NCI-H1092 (cell line): ENCODE measurements at regions not wholly inside any gene's neighbourhood (a gene's known extent, or its start where the extent isn't known, plus 50 kb on each side); places are given as distances from the start of the nearest gene placed in this dataset.
"Not testable (repeated sequence)": the region's sequence is repeated elsewhere in the genome, so short reads cannot be mapped to it uniquely, and the experiment has no call there.

Experiments used
- DNase-seq: peaks from one replicate; lab custom pipeline; 2025; lab: John Stamatoyannopoulos, UW

DNA sequence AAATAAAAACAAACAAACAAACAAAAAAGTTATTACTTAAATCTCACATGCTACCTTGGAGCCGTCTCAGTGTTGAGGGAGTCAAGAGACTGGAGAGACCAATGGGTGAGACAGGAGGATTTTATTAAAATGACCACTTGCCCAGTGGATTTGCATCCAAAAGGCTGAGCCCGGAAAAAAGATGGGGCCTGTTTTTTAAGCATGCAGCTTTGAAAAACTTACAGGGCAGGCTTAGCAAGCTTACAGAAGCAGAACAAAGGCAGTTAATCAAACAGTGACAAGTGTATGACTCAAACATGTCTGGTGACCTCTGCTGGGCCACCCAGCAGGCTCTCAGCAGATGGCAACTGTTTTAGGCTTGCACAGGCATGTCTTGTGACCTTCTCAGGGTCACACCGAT, 82.5 kb downstream of the POTEH start:
- DNase-seq = not testable (repeated sequence)

DNA sequence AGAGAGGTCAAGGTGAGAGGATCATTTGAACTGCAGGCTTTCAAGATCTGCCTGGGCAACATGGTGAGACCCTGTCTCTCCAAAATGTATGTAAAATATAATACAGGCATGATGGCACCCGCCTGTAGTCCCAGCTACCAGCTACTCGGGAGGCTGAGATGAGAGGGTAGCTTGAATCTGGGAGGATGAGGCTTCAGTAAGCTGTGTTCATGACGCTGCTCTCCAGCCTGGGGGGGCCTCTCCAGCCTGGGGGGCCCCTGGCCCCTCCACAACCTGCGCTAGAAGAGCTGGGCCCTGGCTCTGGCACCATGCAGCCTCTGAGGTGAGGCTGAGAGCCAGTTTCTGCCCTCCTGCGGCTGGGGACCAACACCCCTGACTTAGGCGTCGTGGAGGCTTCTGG, 85.3 kb downstream of the POTEH start:
- not testable (repeated sequence) for DNase-seq

DNA sequence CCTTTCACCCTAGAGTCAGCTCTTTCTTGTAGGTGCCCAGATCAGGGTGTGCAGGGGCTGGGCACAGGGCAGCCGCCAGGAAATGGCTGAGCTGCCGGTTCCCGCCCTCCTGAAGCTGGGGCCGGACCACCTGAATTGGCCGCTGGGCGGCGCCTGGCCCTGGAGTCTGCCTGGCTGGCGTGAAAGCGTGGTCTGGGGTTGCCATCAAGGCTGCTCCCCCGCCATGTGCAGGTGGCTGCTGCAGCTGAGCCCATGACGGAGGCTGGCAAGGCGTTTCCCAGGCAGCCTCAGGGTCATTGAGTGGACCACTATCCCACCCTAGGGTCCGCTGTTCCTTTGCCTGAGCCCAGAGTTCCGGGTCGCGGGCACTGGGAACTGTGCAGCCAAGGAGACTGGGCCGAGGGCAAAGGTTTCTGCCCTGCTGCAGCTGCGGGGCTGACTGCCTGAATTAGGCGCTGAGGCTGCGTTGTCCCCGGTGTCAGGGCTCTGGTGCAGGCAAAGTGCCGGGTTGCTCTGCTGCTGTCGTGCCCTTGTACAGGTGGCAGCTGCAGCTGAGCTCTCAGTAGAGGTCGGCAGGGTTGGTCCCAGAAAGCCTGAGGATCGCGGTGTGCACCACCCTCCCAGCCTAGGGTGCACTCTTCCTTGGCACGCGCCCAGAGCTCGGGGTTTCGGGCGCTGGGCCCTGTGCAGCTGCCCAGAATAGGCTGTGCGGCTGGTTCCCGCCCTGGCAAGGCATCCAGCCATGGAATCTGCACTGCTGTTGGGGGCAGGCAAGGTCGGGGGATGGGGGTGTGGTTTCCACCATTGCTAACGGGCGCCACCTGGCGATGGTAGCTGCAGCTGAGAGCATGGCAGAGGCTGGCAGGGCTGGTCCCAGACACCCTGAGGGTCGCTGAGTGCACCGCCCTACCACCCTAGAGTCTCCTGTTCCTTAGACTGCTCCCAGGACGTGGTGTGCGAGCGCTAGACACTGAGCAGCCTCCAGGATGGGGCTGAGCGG, 86.1 kb downstream of the POTEH start:
- peak; percentile 49 for DNase-seq

DNA sequence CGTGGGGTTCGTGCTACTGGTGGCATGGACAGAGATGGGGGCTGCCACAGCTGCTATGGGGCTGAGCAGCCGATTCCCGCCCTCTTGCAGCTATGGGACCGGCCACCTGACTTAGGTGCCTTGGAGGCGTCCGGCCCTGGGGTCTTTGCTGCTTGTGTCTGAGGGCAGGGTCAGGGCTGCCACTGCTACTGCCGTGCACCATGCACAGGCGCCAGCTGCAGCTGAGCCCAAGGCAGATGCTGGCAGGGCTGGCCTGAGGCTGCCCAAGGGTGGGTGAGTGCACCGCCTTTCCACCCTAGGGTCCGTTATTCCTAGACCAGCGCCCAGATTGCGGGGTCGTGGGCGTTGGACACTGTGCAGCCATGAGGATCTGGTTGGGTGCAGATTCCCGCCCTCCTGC, 86.9 kb downstream of the POTEH start:
- not testable (repeated sequence) for DNase-seq

DNA sequence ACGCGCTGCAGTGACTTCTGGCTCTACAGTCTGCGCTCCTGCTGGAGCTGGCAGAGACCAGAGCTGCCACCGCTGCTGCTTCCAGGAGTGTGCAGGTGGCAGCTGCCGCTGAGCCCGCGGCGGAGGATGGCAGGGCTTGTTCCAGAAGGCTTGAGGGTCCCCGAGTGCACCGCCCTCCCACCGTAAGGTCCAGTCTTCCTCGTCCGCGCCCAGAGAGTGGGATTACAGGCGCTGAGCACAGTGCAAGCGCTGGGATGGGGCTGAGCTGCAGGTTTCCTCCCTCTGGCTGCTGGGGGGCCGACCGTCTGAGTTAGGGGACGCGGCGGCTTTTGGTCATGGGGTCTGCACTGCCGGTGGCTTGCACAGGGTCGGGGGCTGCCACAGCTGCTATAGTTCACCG, 87.3 kb downstream of the POTEH start:
- not testable (repeated sequence) for DNase-seq

DNA sequence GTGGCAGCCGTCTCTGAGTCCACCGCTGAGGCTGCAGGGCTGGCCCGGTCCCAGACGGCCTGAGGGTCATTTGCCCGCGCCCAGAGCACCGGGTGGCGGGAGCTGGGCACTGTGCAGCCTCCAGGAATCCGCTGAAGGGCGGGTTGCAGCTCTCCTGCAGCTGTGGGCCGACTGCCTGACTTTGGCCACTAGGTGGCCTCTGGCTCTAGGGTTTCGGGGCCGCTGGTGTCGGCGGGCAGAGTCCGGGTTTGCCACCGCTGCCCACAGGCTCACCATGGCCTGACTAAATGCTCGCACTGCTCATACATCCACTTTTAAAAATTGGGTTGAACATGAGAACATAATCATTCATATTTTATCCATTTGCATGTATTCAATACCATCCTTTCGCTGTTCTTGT, 87.7 kb downstream of the POTEH start:
- not testable (repeated sequence) for DNase-seq

DNA sequence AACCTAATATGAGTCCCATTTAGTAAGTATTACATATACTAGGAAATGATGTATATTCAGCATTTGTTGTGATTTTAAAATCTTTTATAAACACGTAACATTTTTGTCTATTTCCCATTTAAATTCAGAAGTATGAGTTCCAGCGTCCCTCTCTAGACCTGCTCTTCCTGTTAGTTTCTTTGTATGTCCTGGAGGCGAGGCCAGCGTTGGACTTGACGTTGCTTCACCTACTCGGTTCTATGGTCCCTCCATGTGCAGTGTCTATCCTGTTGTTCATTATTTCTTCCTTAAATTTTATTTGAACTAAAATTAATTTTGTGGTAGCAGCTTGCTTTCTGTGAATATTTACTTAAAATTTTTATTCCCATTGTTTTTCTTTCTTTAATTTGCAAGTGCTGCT, 88.5 kb downstream of the POTEH start:
- DNase-seq = not testable (repeated sequence)

DNA sequence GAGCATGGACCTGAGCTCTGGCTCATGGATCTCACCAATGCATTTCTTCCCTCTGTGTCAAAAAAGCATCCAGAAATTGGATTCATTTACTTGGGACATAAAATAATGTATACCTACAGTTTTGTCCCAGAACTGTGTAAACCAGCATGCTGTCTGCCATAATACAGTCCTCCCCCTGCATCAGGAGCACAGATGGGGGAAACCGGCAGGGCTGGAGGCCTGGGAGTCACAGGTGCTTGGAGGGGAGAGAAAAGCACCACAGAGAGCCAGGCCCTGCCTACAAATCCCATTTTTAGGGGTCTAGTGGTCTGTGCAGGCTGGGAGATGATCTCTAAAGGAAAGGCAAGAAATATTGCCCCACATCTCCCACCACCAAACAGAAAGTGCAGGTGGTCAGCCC, 91.8 kb downstream of the POTEH start:
- not testable (repeated sequence) for DNase-seq

DNA sequence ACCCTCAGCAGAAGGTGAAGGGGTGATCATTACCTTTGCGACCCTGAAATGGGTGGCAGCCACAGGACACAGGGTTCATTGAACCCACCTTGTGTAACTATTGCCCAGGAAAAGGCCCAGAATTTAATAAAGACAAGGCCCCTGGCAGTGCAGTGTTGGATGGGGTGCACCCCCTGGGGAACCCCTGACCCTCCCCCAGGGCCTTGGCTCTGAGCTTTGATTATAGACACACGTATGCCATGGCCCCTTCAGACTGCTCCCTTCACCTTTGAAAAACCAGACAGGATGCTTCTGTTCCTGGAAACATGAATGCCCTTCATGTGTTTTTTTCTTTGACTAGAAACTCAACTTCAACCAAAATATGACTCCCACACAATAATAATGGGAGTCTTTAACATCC, 93.1 kb downstream of the POTEH start:
- not testable (repeated sequence) for DNase-seq

DNA sequence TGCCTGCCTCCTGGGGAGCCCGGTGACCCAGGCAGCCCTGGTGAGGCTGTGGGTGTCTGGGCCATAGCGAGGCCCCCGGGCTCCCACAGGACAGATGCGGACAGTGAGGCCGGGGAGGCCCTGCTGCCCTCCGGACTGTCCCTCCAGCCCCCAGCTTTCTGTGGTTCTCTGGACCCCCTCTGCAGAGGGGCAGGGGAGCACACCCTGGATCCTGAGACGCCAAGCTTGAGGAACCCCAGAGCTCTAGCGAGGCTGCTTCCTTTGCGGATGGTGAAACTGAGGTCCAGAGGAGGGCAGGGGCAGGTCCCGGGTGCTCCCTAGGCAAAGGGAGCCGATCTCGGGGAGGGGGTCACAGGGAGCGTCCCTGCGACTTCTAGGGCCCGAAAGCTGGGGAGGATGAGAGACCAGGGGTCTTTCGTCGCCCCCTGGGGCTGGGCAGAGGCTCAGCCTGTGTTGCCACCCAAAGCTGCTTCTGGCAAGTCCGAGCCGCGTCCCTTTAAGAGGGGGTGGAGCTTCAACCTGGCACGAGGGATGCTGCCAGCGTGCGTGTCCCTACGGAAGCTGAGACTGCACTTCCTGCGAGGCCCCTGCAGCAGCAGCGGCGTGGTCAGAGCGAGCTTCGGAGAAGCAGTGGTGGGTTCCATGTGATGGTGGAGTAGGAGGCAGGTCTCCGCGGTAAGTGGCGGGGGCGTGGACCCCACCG, 94.7 kb downstream of the POTEH start:
- DNase-seq = not testable (repeated sequence)

DNA sequence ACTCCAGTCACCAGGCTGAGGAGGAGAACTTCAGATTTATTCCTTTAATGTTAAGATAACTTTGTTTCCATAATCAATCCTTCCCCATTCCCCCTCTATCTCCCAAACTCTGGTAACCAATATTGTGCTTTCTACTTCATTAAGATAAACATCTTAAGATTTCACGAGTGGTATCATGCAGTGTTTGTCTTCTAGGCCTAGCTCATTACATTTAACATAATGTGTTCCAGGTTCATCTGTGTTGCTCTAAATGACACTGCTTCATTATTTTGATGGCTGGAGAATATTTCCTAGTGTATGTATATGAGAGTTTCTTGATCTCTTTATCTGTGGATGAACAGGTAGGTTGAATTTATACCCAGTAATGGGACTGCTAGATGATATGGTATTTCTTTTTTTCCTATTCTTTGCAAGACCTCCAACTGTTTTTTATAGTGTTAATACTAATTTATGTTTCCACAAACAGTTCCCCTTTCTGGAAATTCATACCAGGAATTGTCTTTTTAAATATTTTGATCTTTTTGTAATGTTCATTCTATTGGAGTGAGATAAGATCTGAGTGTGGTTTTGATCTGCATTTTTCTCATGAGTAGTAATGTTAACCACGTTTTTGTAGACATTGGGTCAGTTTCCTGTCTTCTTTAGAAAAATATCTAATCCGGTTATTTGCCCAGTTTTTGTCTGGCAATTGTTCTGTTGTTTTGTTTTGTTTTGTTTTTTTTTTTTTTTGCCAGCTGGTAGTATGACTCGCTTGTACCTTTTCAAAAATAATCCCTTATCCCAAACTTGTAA, 97.3 kb downstream of the POTEH start:
- DNase-seq = not testable (repeated sequence)

DNA sequence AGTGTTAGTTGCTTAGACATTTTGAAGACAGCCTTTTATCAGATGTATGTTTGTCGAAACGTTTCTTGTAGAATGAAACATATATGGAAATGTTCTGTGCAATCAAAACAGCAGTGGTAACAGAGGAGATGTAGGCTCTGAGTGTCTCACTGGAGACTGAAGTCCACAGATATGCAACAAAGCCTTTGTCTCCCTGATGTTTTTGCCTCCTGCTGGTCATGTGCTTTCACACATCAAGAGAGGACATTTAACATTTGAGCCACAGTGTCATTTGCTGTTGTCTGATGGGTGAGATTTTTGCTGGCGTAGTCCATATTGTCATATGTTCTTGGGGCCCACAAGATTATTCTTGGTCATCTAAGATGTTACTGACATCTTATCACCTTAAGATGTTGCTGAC, 101.7 kb downstream of the POTEH start:
- DNase-seq = not testable (repeated sequence)

DNA sequence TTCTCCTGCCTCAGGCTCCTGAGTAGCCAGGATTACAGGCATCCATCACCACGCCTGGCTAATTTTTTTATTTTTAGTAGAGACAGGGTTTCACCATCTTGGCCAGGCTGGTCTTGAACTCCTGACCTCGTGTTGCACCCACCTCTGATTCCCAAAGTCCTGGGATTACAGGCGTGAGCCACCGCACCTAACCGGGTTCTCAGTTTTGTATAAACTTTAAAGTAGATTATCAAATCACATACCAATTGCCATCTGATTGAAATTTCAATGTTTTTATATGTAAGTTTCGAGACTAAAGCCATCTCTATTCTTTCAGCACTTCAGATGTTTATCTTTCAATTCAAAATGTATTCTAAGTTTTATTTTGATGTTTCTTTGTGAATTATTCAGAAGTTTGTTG, 110.1 kb downstream of the POTEH start:
- not testable (repeated sequence) for DNase-seq

DNA sequence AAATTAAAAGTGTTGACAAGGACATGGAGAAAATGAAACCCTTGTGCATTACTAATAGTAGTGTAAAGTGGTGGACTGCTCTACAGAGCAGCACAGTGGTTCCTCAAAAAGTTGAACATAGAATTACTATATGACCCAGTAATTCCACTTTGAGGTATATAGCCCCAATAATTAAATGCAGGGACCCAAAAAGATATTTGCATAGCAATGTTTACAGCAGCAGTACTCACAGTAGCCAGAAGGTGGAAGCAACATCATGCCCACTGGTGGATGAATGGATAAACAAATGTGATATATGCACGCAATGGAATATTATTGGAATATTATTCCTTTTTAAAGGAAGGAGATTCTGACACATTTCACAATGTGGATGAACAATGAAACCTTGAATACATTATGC, 121.3 kb downstream of the POTEH start:
- not testable (repeated sequence) for DNase-seq

DNA sequence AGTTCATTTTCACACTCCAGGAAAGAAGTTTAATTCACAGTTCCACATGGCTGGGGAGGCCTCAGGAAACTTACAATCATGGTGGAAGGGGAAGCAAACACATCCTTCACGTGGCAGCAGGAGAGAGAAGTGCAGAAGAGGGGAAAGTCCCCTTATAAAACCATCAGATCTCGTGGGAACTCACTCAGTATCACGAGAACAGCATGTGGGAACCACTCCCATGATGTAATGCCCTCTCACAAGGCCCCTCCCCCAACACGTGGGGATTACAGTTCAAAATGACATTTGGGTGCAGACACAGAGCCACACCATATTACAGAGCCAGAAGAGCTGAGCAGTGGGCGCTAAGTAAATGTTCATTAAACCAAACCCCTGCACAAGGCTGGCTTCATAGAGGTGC, 126.0 kb downstream of the POTEH start:
- not testable (repeated sequence) for DNase-seq

DNA sequence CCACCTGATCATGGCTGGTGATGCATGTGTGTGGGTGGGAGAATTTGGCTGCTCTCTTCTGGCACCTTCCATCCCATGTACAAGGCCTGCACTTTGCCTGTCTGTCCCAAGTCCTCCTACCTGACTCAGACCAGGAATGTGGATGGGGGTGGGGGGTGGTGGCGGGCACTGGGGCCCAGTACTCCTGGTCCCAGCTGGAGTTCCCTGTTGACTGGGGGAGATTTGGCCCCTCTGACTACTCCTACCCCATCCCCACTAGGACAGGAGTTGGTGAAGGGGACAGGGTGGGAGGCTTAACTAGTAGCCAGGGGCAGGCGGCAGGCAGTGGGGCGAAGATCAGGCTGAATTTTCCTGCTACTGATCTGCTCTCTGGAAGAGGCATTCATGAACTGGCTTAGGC, 126.6 kb downstream of the POTEH start:
- DNase-seq = not testable (repeated sequence)

DNA sequence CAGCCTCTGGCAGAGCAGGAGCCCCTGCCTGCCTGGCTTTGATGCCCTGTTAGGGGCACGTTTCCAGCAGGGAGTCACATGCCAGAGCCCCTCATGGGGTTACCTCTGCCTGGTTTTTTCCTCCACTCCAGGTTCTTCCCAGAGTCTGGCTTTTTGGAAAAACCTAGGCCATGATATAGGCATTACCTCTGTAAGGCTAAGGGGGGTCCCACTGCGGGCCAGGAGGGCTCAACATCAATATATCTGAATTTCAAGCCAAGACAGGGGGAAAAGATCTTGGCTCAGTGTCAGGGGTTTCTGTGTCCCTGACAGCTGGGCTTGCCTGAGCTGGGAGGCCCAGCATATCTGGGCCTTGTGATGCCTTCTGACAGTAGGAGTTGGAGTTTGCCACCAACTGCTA, 127.4 kb downstream of the POTEH start:
- DNase-seq = not testable (repeated sequence)

DNA sequence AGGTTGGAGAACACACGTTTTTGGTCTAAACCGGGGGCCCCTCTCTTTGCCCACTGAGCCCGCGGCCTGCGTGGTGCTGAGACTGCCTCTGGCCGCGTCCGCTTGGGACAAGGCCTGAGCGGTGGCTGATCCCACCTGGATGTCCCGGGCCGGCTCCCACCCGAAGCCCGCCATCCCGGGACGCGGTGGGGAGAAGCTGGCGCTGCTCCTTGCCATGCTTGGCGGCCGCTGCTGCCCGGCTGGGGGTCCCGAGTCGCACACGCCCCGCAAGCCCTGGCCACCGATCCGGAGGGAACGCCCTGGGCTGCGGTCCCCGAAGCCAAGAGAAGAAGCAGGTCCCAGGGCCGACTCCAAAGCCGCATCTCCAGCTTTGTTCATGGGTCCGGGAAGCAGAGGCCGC, 130.1 kb downstream of the POTEH start:
- DNase-seq = not testable (repeated sequence)

DNA sequence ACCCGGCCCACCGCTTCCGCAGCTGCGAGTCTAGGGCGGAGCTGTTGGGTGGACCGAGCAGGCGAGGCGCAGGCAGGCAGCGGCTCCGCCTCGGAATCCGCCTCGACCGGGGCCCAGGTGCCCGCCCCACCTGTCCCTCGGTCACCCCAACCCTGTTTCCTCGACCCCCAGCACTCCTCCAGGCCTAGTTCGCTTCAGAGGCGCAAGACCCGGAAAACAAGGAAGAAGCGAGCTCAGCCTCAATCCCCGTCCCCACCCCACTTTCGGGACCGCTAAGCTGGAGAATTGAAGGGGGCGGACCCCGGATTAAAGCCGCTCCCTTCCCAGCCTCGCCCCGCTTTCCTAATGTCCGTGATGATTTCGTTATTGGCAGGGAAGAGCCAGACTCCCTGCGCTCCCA, 131.3 kb downstream of the POTEH start:
- DNase-seq = not testable (repeated sequence)

DNA sequence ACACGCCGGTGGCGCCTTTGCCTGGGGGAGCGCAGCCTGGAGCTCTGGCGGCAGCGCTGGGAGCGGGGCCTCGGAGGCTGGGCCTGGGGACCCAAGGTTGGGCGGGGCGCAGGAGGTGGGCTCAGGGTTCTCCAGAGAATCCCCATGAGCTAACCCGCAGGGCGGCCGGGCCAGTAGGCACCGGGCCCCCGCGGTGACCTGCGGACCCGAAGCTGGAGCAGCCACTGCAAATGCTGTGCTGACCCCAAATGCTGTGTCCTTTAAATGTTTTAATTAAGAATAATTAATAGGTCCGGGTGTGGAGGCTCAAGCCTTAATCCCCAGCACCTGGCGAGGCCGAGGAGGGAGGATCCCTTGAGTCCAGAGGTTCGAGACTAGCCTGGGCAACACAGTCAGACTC, 132.2 kb downstream of the POTEH start:
- DNase-seq = not testable (repeated sequence)

DNA sequence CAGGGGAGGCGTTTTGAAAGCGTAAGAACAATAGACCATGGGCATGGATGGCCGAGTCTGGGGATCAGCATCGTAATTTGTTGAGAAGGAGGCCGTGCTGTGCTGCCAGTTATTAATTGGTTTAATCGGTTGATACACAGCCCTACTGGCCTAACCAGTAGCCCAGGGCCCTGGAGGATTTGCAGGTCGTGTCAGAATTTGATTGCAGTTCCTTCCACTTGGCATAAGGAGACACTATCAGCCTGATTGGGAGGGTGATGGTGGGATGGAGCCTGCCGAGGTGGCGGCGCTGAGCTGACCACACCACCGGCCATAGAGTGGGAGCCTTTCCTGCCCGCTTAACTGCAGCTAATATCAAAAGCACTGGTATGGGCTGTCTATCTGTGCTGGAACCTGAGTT, 133.4 kb downstream of the POTEH start:
- DNase-seq = not testable (repeated sequence)

DNA sequence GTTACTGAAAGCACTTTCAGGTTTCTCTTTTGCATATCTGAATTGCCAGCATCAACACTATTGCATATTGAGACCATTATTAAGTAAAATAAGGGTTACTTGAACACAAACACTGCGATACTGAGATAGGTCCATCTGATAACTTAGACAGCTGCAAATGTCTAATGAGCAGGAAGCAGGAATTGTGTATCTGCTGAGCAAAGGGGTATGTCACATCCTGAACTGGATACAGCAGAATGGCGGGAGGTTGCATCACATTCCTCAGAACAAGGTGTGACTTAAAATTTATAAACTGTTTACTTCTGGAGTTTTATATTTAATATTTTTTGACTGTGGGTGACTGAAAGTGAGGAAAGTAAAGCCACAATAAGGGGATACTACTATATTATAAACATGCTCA, 142.4 kb downstream of the POTEH start:
- not testable (repeated sequence) for DNase-seq
